Tongue (tissue), 1 donor: ENCODE measurements at regions not wholly inside any gene's neighbourhood (a gene's known extent, or its start where the extent isn't known, plus 50 kb on each side); places are given as distances from the start of the nearest gene placed in this dataset.
"Not testable (repeated sequence)": the region's sequence is repeated elsewhere in the genome, so short reads cannot be mapped to it uniquely, and the experiment has no call there.

Experiments used
- DNase-seq: peaks from one replicate; pipeline ENCODE4 v3.0.0-alpha.2; 2015

- DNase-seq = no peak
Measured at GRCh38 chr18:59057969-59058368, 81.7 kb upstream of the SEC11C start.

GRCh38 chr18:59059140-59059539 is 80.5 kb upstream of the SEC11C start:
- DNase-seq = no peak

GRCh38 chr18:59060551-59060950 is 79.1 kb upstream of the SEC11C start:
- no peak for DNase-seq

GRCh38 chr18:59061914-59062642 is 77.6 kb upstream of the SEC11C start:
- DNase-seq = no peak

GRCh38 chr18:59062643-59063006 is 77.1 kb upstream of the SEC11C start:
- no peak for DNase-seq

GRCh38 chr18:59063300-59063906 is 76.3 kb upstream of the SEC11C start:
- no peak for DNase-seq

GRCh38 chr18:59063912-59064311 is 75.8 kb upstream of the SEC11C start:
- DNase-seq = no peak

- DNase-seq = no peak
Measured at GRCh38 chr18:59065684-59066083, 74.0 kb upstream of the SEC11C start.

- peak; percentile 40 for DNase-seq
Measured at GRCh38 chr18:59067873-59068272, 71.8 kb upstream of the SEC11C start.

GRCh38 chr18:59068276-59069071 is 71.2 kb upstream of the SEC11C start:
- DNase-seq = no peak

GRCh38 chr18:59070181-59070912 is 69.3 kb upstream of the SEC11C start:
- DNase-seq = peak; percentile 93

GRCh38 chr18:59072727-59073421 is 66.8 kb upstream of the SEC11C start:
- DNase-seq = no peak

GRCh38 chr18:59075923-59076322 is 63.8 kb upstream of the SEC11C start:
- no peak for DNase-seq

GRCh38 chr18:59079264-59079663 is 60.4 kb upstream of the SEC11C start:
- no peak for DNase-seq

- DNase-seq = not testable (repeated sequence)
Measured at GRCh38 chr18:59079687-59080501, 59.8 kb upstream of the SEC11C start.

- no peak for DNase-seq
Measured at GRCh38 chr18:59083136-59083818, 56.4 kb upstream of the SEC11C start.

GRCh38 chr18:59085126-59085794 is 54.4 kb upstream of the SEC11C start:
- no peak for DNase-seq

- DNase-seq = no peak
Measured at GRCh38 chr18:59085797-59086196, 53.9 kb upstream of the SEC11C start.

- no peak for DNase-seq
Measured at GRCh38 chr18:59086522-59086921, 53.2 kb upstream of the SEC11C start.

GRCh38 chr18:59087391-59087790 is 52.3 kb upstream of the SEC11C start:
- DNase-seq = no peak
